ENCODE measurements at regions not wholly inside any gene's neighbourhood (a gene's known extent, or its start where the extent isn't known, plus 50 kb on each side); places are given as distances from the start of the nearest gene placed in this dataset.

DNA sequence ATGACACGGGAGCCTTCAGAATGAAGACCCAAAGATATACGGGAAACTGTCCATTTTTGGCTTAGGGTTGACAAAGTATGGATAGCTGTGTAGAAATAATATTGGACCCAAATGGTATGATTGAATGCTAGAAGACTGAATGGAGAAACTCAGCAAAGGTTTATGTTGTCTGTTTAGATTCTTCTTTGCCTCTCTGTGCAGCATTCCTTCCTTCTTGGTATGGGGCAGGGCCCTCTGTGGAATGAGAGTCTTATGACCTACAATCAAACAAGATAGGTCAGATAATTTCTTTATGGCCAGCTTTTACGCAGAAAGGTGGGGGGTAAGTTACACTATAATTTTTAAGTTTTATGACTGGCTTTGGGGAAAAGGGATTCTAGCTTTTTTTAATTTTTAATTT is 124.3 kb downstream of the PCDH10 start:
- TF ChIP-seq, protein P1, sequence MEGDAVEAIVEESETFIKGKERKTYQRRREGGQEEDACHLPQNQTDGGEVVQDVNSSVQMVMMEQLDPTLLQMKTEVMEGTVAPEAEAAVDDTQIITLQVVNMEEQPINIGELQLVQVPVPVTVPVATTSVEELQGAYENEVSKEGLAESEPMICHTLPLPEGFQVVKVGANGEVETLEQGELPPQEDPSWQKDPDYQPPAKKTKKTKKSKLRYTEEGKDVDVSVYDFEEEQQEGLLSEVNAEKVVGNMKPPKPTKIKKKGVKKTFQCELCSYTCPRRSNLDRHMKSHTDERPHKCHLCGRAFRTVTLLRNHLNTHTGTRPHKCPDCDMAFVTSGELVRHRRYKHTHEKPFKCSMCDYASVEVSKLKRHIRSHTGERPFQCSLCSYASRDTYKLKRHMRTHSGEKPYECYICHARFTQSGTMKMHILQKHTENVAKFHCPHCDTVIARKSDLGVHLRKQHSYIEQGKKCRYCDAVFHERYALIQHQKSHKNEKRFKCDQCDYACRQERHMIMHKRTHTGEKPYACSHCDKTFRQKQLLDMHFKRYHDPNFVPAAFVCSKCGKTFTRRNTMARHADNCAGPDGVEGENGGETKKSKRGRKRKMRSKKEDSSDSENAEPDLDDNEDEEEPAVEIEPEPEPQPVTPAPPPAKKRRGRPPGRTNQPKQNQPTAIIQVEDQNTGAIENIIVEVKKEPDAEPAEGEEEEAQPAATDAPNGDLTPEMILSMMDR (conservative IDR thresholded peaks at IDR 0.05; ENCODE audit: low read depth, low read length), result no peak
- no peak for TF ChIP-seq POLR2A (IDR thresholded peaks at IDR 0.05; ENCODE audit: low read depth, low read length)
- TF ChIP-seq MAZ (IDR thresholded peaks at IDR 0.05; ENCODE audit: borderline replicate concordance, low read depth, low read length), result no peak
- TF ChIP-seq, protein P2, sequence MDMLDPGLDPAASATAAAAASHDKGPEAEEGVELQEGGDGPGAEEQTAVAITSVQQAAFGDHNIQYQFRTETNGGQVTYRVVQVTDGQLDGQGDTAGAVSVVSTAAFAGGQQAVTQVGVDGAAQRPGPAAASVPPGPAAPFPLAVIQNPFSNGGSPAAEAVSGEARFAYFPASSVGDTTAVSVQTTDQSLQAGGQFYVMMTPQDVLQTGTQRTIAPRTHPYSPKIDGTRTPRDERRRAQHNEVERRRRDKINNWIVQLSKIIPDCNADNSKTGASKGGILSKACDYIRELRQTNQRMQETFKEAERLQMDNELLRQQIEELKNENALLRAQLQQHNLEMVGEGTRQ (IDR thresholded peaks at IDR 0.05; ENCODE audit: low read depth, low read length), result no peak
- no peak for TF ChIP-seq RCOR1 (IDR thresholded peaks at IDR 0.05; ENCODE audit: insufficient replicate concordance, low read length)
- no peak for TF ChIP-seq SMC3 (IDR thresholded peaks at IDR 0.05; ENCODE audit: low read depth, low read length)
- TF ChIP-seq RAD21 (IDR thresholded peaks at IDR 0.05; ENCODE audit: low read length), result no peak

All from IMR-90 (cell line).